Caco-2 (cell line): ENCODE measurements at regions not wholly inside any gene's neighbourhood (a gene's known extent, or its start where the extent isn't known, plus 50 kb on each side); places are given as distances from the start of the nearest gene placed in this dataset.

Experiments
- BruUV-seq: library from RNA; stranded (reverse); fragments of 400-500 nt; replicated peaks from 2 replicates; lab custom pipeline; 2021; lab: Mats Ljungman, UMichigan
- CTCF ChIA-PET: fragments of 300-600 bp; sonication (Branson Sonifier 250); formaldehyde crosslinking; loops from one replicate; lab custom pipeline; 2022; ENCODE audit warnings: antibody characterized with exemption; lab: Charles Lee
- POLR2A ChIA-PET: fragments of 300-600 bp; sonication (Branson Sonifier 250); formaldehyde crosslinking; loops from one replicate; lab custom pipeline; 2022; ENCODE audit warnings: antibody characterized with exemption; lab: Charles Lee
- DNase-seq, 2 experiments: peaks; one replicate each; pipeline versions ENCODE4 v3.0.0 to v3.0.0-alpha.2; 2020 to 2022
- H3K27me3 ChIP-seq: replicated peaks from 2 replicates; pipeline ENCODE4 v1.6.0; 2011; ENCODE audit warnings: low read length; ENCODE audit not compliant: control insufficient read depth, insufficient read depth
- H3K36me3 ChIP-seq: 2 replicates; pipeline ENCODE4 v1.5.1; 2011; ENCODE audit warnings: low read length; ENCODE audit not compliant: control insufficient read depth, insufficient read depth
- H3K4me1 ChIP-seq: fragments of 250-450 bp; sonication (Bioruptor Pico); 2 replicates; pipeline ENCODE4 v1.5.1; 2020; ENCODE audit warnings: mild to moderate bottlenecking
- H3K4me3 ChIP-seq: 2 replicates; pipeline ENCODE4 v1.5.1; 2011; ENCODE audit warnings: low read depth, mild to moderate bottlenecking, control low read depth, low read length
- H3K9me3 ChIP-seq: fragments of 250-450 bp; sonication (Bioruptor Pico); 2 replicates; pipeline ENCODE4 v1.5.1; 2020; ENCODE audit warnings: mild to moderate bottlenecking, moderate library complexity
- H3K27ac Mint-ChIP-seq: one replicate; pipeline ENCODE4 v1.8.0; 2022; ENCODE audit warnings: mixed read lengths; ENCODE audit not compliant: unreplicated experiment
- H3K27me3 Mint-ChIP-seq: one replicate; pipeline ENCODE4 v1.8.0; 2022; ENCODE audit warnings: mixed read lengths; ENCODE audit not compliant: insufficient read depth, unreplicated experiment
- H3K36me3 Mint-ChIP-seq: one replicate; pipeline ENCODE4 v1.8.0; 2022; ENCODE audit warnings: mild to moderate bottlenecking, mixed read lengths; ENCODE audit not compliant: insufficient read depth, unreplicated experiment
- H3K4me1 Mint-ChIP-seq: one replicate; pipeline ENCODE4 v1.8.0; 2022; ENCODE audit warnings: low read depth, mixed read lengths; ENCODE audit not compliant: unreplicated experiment
- H3K4me3 Mint-ChIP-seq: one replicate; pipeline ENCODE4 v1.8.0; 2022; ENCODE audit warnings: mild to moderate bottlenecking, moderate library complexity, mixed read lengths; ENCODE audit not compliant: unreplicated experiment
- H3K9me3 Mint-ChIP-seq: one replicate; pipeline ENCODE4 v1.8.0; 2022; ENCODE audit warnings: mixed read lengths; ENCODE audit not compliant: unreplicated experiment
- CTCF ChIP-seq, 2 experiments: fragments of 200-600 bp in 1 of 2; IDR thresholded peaks; 1 replicate in 1 of 2; 2 replicates in 1 of 2; pipeline versions ENCODE4 v1.5.1 to v1.8.0; 2011 to 2022; ENCODE audit warnings: antibody characterized with exemption in 1 of 2, control low read depth in 1 of 2, inconsistent platforms in 1 of 2, low read depth in 1 of 2, low read length in 1 of 2, mild to moderate bottlenecking in 1 of 2, moderate library complexity in 1 of 2; ENCODE audit not compliant: insufficient read depth in 1 of 2, severe bottlenecking in 1 of 2, unreplicated experiment in 1 of 2
- intact Hi-C: fragments of 100-400 bp; cut with micrococcal nuclease; formaldehyde crosslinking; loops from one replicate; pipeline ENCODE4 v1.10.0; 2022; ENCODE audit not compliant: unreplicated experiment

GRCh38 chr6:170149681-170150589 lies 140.9 kb downstream of the DLL1 start:
- H3K9me3 ChIP-seq, result no peaks in the 10 kb centered on the region
- no peaks in the 10 kb centered on the region for H3K27me3 ChIP-seq
- DNase-seq, result peak in 1 of 2 experiments; percentile 15
- H3K4me3 ChIP-seq, result no peak overlapping the region
- H3K36me3 ChIP-seq, result no peaks in the 10 kb centered on the region
- POLR2A ChIA-PET, result no interaction called here
- Mint-ChIP-seq H3K9me3 (peaks cover 3% of the 10 kb centered on the region), H3K36me3 (peaks cover 8% of the 10 kb centered on the region), H3K27ac (peak overlapping the region; percentile 3), H3K27me3 (no peaks in the 10 kb centered on the region), H3K4me3 (no peak overlapping the region), H3K4me1 (no peaks in the 10 kb centered on the region)
- no peak for TF ChIP-seq CTCF (IDR thresholded peaks at IDR 0.05; ENCODE audit: insufficient read depth in 1 of 2, low read depth in 1 of 2, low read length in 1 of 2, severe bottlenecking in 1 of 2, unreplicated experiment in 1 of 2)
- CTCF ChIA-PET, result no interaction called here
- intact Hi-C loops, result loop anchor here (10.0 kb wide), 1 partner anchor 145 kb away; the partner anchor contains the start of gene DLL1
- no TSS peak for BruUV-seq
- H3K4me1 ChIP-seq, result peaks cover 5% of the 10 kb centered on the region; the same call in 1 of the 2 replicates

- BruUV-seq, result no TSS peak
- Mint-ChIP-seq H3K4me1 (no peaks in the 10 kb centered on the region), H3K27ac (peak overlapping the region; percentile 3), H3K36me3 (peaks cover 8% of the 10 kb centered on the region), H3K4me3 (no peak overlapping the region), H3K9me3 (peaks cover 10% of the 10 kb centered on the region), H3K27me3 (no peaks in the 10 kb centered on the region)
- TF ChIP-seq CTCF (IDR thresholded peaks at IDR 0.05; ENCODE audit: insufficient read depth in 1 of 2, low read depth in 1 of 2, low read length in 1 of 2, severe bottlenecking in 1 of 2, unreplicated experiment in 1 of 2), result no peak
- POLR2A ChIA-PET, result no interaction called here
- CTCF ChIA-PET, result no interaction called here
- no peaks in the 10 kb centered on the region; the same call in 1 of the 2 replicates for H3K9me3 ChIP-seq
- intact Hi-C loops, result no loop called here
- H3K27me3 ChIP-seq, result no peaks in the 10 kb centered on the region
- no peak overlapping the region for H3K4me3 ChIP-seq
- DNase-seq, result no peak
- H3K4me1 ChIP-seq, result peaks cover 5% of the 10 kb centered on the region; the same call in 1 of the 2 replicates
- H3K36me3 ChIP-seq, result no peaks in the 10 kb centered on the region
Observed at GRCh38 chr6:170148709-170149470, 142.0 kb downstream of the DLL1 start.
